IMR-90 (cell line): ENCODE measurements at regions not wholly inside any gene's neighbourhood (a gene's known extent, or its start where the extent isn't known, plus 50 kb on each side); places are given as distances from the start of the nearest gene placed in this dataset.

Experiments used
- CTCF ChIP-seq: conservative IDR thresholded peaks from 2 replicates; pipeline ENCODE4 v1.5.1; 2012; ENCODE audit warnings: mild to moderate bottlenecking, low read depth, low read length, improper control_type of control experiment
- NFE2L2 ChIP-seq: fragments of 150-350 bp; IDR thresholded peaks from 2 replicates; pipeline ENCODE4 v1.6.1; 2016; ENCODE audit warnings: low read depth, mild to moderate bottlenecking, low read length
- POLR2A ChIP-seq: IDR thresholded peaks from 2 replicates; pipeline ENCODE4 v1.6.1; 2012; ENCODE audit warnings: mild to moderate bottlenecking, low read depth, low read length
- RAD21 ChIP-seq: IDR thresholded peaks from 2 replicates; pipeline ENCODE4 v1.6.1; 2012; ENCODE audit warnings: low read length, improper control_type of control experiment

DNA sequence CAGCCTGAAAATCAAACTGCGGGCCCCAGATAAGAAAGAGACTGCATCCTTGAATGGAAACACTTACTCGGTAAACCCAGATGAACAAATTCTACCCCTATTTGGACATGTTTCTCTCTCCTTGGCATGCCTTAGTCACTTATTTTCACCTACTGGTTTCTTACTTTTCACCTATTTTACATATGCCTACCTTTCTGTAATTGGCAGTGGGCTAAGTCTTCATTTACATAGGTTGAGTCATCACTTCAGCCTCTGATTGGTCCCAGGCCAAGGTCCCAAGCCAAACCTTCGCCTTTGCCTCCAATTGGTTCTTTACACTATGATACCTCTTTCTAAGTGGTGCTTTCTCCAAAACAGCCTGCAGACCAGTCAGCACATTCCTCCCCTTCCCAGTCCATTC is 111.3 kb downstream of the DYRK2 start:
- no peak for TF ChIP-seq CTCF
- no peak for TF ChIP-seq RAD21
- no peak for TF ChIP-seq NFE2L2
- TF ChIP-seq POLR2A = no peak
